Astrocyte (in vitro differentiated cells and primary cell): ENCODE measurements at regions not wholly inside any gene's neighbourhood (a gene's known extent, or its start where the extent isn't known, plus 50 kb on each side); places are given as distances from the start of the nearest gene placed in this dataset.

Experiments used
- DNase-seq: peaks from one replicate; pipeline ENCODE4 v3.0.0-alpha.2; 2010; ENCODE audit warnings: low read depth
- FAIRE-seq: peaks from 2 replicates; lab custom pipeline; 2011; peaks lifted over from hg19 to GRCh38; lab: Jason Lieb, UNC
- H2AFZ ChIP-seq: 2 replicates; pipeline ENCODE4 v1.6.0; 2012; ENCODE audit warnings: low read depth, low read length, inconsistent platforms
- H3K27ac ChIP-seq: 2 replicates; pipeline ENCODE4 v1.5.1; 2011; ENCODE audit warnings: low read depth, low read length, inconsistent platforms
- H3K27me3 ChIP-seq: 2 replicates; pipeline ENCODE4 v1.6.0; 2011; ENCODE audit warnings: low read length, inconsistent platforms; ENCODE audit not compliant: insufficient read depth
- H3K36me3 ChIP-seq: 2 replicates; pipeline ENCODE4 v1.5.1; 2011; ENCODE audit warnings: low read length, inconsistent platforms; ENCODE audit not compliant: insufficient read depth
- H3K4me1 ChIP-seq: 2 replicates; pipeline ENCODE4 v1.5.1; 2011; ENCODE audit warnings: low read length, inconsistent platforms; ENCODE audit not compliant: insufficient read depth
- H3K4me2 ChIP-seq: 2 replicates; pipeline ENCODE4 v1.6.0; 2012; ENCODE audit warnings: low read length, inconsistent platforms
- H3K4me3 ChIP-seq: 2 replicates; pipeline ENCODE4 v1.5.1; 2011; ENCODE audit warnings: low read depth, mild to moderate bottlenecking, low read length, inconsistent platforms; ENCODE audit not compliant: insufficient read depth
- H3K79me2 ChIP-seq: 2 replicates; pipeline ENCODE4 v1.6.0; 2012; ENCODE audit warnings: mild to moderate bottlenecking, low read length, inconsistent platforms; ENCODE audit not compliant: insufficient read depth
- H3K9ac ChIP-seq: 2 replicates; pipeline ENCODE4 v1.6.0; 2012; ENCODE audit warnings: mild to moderate bottlenecking, low read length, inconsistent platforms
- H3K9me3 ChIP-seq: 2 replicates; pipeline ENCODE4 v1.5.1; 2012; ENCODE audit warnings: low read depth, mild to moderate bottlenecking, low read length, inconsistent platforms; ENCODE audit not compliant: insufficient read depth
- H4K20me1 ChIP-seq: 2 replicates; pipeline ENCODE4 v1.6.0; 2012; ENCODE audit warnings: low read length, inconsistent platforms; ENCODE audit not compliant: insufficient read depth
- H3K27ac Mint-ChIP-seq: one replicate; pipeline ENCODE4 v1.8.0; 2021; ENCODE audit warnings: mild to moderate bottlenecking, mixed read lengths; ENCODE audit not compliant: unreplicated experiment
- H3K27me3 Mint-ChIP-seq: one replicate; pipeline ENCODE4 v1.8.0; 2021; ENCODE audit warnings: low read depth, mixed read lengths; ENCODE audit not compliant: unreplicated experiment
- H3K36me3 Mint-ChIP-seq: one replicate; pipeline ENCODE4 v1.8.0; 2021; ENCODE audit warnings: low read depth, mixed read lengths; ENCODE audit not compliant: unreplicated experiment
- H3K4me1 Mint-ChIP-seq: one replicate; pipeline ENCODE4 v1.8.0; 2021; ENCODE audit warnings: low read depth, mixed read lengths; ENCODE audit not compliant: unreplicated experiment
- H3K4me3 Mint-ChIP-seq: one replicate; pipeline ENCODE4 v1.8.0; 2021; ENCODE audit warnings: mild to moderate bottlenecking, moderate library complexity, mixed read lengths; ENCODE audit not compliant: unreplicated experiment
- H3K9me3 Mint-ChIP-seq: one replicate; pipeline ENCODE4 v1.8.0; 2021; ENCODE audit warnings: mild to moderate bottlenecking, mixed read lengths; ENCODE audit not compliant: unreplicated experiment
- EZH2 ChIP-seq: IDR thresholded peaks from 2 replicates; pipeline ENCODE4 v1.6.1; 2012; ENCODE audit warnings: mild to moderate bottlenecking, low read length, inconsistent platforms; ENCODE audit not compliant: insufficient read depth
- TF ChIP-seq, protein P1 (sequence below): IDR thresholded peaks from 2 replicates; pipeline ENCODE4 v1.5.1; 2011; ENCODE audit warnings: low read depth, mild to moderate bottlenecking, inconsistent platforms, low read length, moderate library complexity; ENCODE audit not compliant: insufficient read depth

DNA sequence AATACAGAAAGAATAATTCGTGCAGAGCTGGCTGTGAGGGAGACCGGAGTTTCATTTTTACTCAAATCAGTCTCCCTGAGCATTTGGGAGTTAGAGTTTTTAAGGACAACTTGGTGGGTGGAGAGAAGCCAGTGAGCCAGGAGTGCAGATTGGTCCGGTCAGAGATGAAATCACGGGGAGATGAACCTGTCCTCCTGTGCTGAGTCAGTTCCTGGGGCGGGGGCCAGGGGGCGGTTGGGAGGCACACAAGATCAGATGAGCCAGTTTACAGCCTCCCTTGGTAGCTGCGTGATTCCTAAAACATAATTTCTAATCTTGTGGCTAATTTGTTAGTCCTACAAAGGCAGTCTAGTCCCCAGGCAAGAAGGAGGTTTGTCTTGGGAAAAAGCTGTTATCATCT, 1267.9 kb downstream of the AMY1C start:
- H3K27ac Mint-ChIP-seq, result no peak overlapping the region
- no peaks in the 10 kb centered on the region for H3K27me3 Mint-ChIP-seq
- no peaks in the 10 kb centered on the region for H3K36me3 Mint-ChIP-seq
- Histone ChIP-seq H3K27me3 (no peaks in the 10 kb centered on the region), H3K4me1 (no peaks in the 10 kb centered on the region), H3K9ac (no peak overlapping the region), H3K4me3 (no peak overlapping the region), H3K36me3 (no peaks in the 10 kb centered on the region), H3K4me2 (no peak overlapping the region), H3K9me3 (no peaks in the 10 kb centered on the region), H3K79me2 (no peaks in the 10 kb centered on the region), H4K20me1 (no peaks in the 10 kb centered on the region), H2AFZ (no peak overlapping the region), H3K27ac (no peak overlapping the region)
- H3K4me1 Mint-ChIP-seq, result no peaks in the 10 kb centered on the region
- DNase-seq, result no peak
- TF ChIP-seq, protein P1, sequence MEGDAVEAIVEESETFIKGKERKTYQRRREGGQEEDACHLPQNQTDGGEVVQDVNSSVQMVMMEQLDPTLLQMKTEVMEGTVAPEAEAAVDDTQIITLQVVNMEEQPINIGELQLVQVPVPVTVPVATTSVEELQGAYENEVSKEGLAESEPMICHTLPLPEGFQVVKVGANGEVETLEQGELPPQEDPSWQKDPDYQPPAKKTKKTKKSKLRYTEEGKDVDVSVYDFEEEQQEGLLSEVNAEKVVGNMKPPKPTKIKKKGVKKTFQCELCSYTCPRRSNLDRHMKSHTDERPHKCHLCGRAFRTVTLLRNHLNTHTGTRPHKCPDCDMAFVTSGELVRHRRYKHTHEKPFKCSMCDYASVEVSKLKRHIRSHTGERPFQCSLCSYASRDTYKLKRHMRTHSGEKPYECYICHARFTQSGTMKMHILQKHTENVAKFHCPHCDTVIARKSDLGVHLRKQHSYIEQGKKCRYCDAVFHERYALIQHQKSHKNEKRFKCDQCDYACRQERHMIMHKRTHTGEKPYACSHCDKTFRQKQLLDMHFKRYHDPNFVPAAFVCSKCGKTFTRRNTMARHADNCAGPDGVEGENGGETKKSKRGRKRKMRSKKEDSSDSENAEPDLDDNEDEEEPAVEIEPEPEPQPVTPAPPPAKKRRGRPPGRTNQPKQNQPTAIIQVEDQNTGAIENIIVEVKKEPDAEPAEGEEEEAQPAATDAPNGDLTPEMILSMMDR, result no peak
- TF ChIP-seq EZH2, result no peak
- no peak overlapping the region for H3K4me3 Mint-ChIP-seq
- H3K9me3 Mint-ChIP-seq, result no peaks in the 10 kb centered on the region
- FAIRE-seq, result no peak

DNA sequence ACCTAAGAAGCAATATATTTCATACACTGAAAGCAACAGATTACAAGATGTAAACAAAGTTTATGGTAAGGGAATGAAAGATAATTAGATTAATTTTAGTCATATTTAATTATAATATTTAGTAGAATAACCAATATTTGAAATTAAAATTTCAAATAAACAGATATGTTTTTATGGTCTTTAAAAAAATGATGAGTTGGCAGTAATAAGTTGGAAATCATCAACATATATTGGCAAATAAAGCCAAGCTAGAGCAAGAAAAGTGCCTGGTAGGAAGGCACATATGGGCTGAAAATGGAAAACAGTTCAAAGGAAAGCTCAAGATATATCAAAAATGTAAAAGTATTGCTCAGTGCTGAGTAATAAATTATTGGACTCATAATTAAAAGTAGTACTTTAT, 1274.0 kb downstream of the AMY1C start:
- H3K4me3 ChIP-seq, result no peak overlapping the region
- H3K79me2 ChIP-seq, result no peaks in the 10 kb centered on the region
- H3K9ac ChIP-seq, result no peak overlapping the region
- FAIRE-seq (no peak), DNase-seq (no peak)
- H3K27ac ChIP-seq, result no peak overlapping the region
- H3K4me1 Mint-ChIP-seq, result no peaks in the 10 kb centered on the region
- no peaks in the 10 kb centered on the region for H3K36me3 Mint-ChIP-seq
- H3K4me3 Mint-ChIP-seq, result no peak overlapping the region
- TF ChIP-seq, protein P1, result no peak
- no peak for TF ChIP-seq EZH2
- no peaks in the 10 kb centered on the region for H4K20me1 ChIP-seq
- H2AFZ ChIP-seq, result no peak overlapping the region
- H3K4me1 ChIP-seq, result no peaks in the 10 kb centered on the region
- no peak overlapping the region for H3K27ac Mint-ChIP-seq
- H3K27me3 Mint-ChIP-seq, result peaks cover 2% of the 10 kb centered on the region
- H3K36me3 ChIP-seq, result no peaks in the 10 kb centered on the region
- no peaks in the 10 kb centered on the region for H3K27me3 ChIP-seq
- H3K9me3 Mint-ChIP-seq, result no peaks in the 10 kb centered on the region
- no peak overlapping the region for H3K4me2 ChIP-seq
- H3K9me3 ChIP-seq, result no peaks in the 10 kb centered on the region

DNA sequence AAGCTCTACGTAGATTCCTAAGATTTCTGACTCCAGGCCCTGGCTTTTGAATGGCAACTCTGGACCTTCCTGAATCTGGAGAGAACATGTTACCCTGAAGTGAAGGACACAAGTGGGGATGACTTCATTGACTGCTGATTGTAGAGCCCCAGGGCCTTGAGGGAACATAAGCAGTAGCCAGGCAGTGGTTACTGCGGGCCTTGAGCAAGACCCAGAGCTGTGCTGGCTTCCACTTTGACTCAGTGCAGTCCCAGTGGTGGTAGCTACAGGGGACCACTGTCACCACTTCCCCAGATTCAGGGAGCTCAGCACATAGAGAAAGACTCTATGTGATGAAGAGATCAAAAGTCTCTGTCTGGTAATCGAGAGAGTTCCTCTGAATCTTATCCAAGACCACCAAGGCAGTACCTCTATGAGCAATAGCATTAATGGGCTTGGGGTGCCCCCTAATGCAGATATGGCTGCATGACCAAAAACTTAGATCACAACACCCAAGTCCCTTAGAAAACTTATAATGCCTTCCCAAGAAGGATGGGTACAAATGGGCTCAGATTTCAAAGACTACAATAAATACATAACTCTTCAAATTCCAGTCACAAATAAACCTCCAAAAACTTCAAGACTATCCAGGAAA, 1278.3 kb downstream of the AMY1C start:
- no peak overlapping the region for H3K27ac ChIP-seq
- H3K4me1 ChIP-seq, result no peaks in the 10 kb centered on the region
- Mint-ChIP-seq H3K36me3 (no peaks in the 10 kb centered on the region), H3K27me3 (peaks cover 2% of the 10 kb centered on the region), H3K9me3 (no peaks in the 10 kb centered on the region), H3K4me3 (no peak overlapping the region), H3K27ac (no peak overlapping the region), H3K4me1 (no peaks in the 10 kb centered on the region)
- no peak for DNase-seq
- no peaks in the 10 kb centered on the region for H3K9me3 ChIP-seq
- H4K20me1 ChIP-seq, result no peaks in the 10 kb centered on the region
- no peak overlapping the region for H3K9ac ChIP-seq
- H3K79me2 ChIP-seq, result no peaks in the 10 kb centered on the region
- H3K36me3 ChIP-seq, result no peaks in the 10 kb centered on the region
- H3K4me3 ChIP-seq, result no peak overlapping the region
- H3K27me3 ChIP-seq, result no peaks in the 10 kb centered on the region
- no peak for TF ChIP-seq EZH2
- TF ChIP-seq, protein P1, result no peak
- no peak for FAIRE-seq
- no peak overlapping the region for H3K4me2 ChIP-seq
- no peak overlapping the region for H2AFZ ChIP-seq
